Uterus (tissue), 2 donors: ENCODE measurements at regions not wholly inside any gene's neighbourhood (a gene's known extent, or its start where the extent isn't known, plus 50 kb on each side); places are given as distances from the start of the nearest gene placed in this dataset.

ENCODE experiments used
- CTCF ChIP-seq, 4 experiments: fragments of 200-600 bp in 2 of 4; fragments of 450-650 bp in 2 of 4; sonication (generic) in 2 of 4; IDR thresholded peaks; one replicate each; pipeline ENCODE4 v1.5.1; 2016 to 2019; ENCODE audit warnings: antibody characterized with exemption in 4 of 4, mild to moderate bottlenecking in 2 of 4, moderate library complexity in 1 of 4
- POLR2A ChIP-seq, 2 donors: fragments of 450-650 bp; IDR thresholded peaks; one replicate each; pipeline ENCODE4 v1.6.1; 2016; ENCODE audit warnings: antibody characterized with exemption in 2 of 2, mild to moderate bottlenecking in 1 of 2, moderate library complexity in 1 of 2

- no peak for TF ChIP-seq CTCF (IDR thresholded peaks at IDR 0.05)
- TF ChIP-seq POLR2A (IDR thresholded peaks at IDR 0.05) = no peak
Observed at GRCh38 chr9:75612205-75612604, 278.3 kb upstream of the PCSK5 start.
